Thymus (tissue), 11 donors: ENCODE measurements at regions not wholly inside any gene's neighbourhood (a gene's known extent, or its start where the extent isn't known, plus 50 kb on each side); places are given as distances from the start of the nearest gene placed in this dataset.
"Not testable (repeated sequence)": the region's sequence is repeated elsewhere in the genome, so short reads cannot be mapped to it uniquely, and the experiment has no call there.

ENCODE experiments used
- DNase-seq, 9 donors: peaks; one replicate each; pipeline ENCODE4 v3.0.0-alpha.2; 2013; ENCODE audit warnings: low spot score in 9 of 9, low read depth in 6 of 9, missing footprints in 1 of 9
- H3K27ac ChIP-seq, 2 donors: one replicate each; pipeline ENCODE4 v1.5.1; 2013; ENCODE audit warnings: control low read depth in 1 of 2, low read depth in 1 of 2, low read length in 1 of 2, mild to moderate bottlenecking in 1 of 2, moderate library complexity in 1 of 2
- H3K27me3 ChIP-seq, 2 donors: one replicate each; pipeline ENCODE4 v1.5.1; 2013; ENCODE audit warnings: low read length in 1 of 2; ENCODE audit not compliant: control insufficient read depth in 2 of 2, insufficient read depth in 1 of 2
- H3K36me3 ChIP-seq, 2 donors: one replicate each; pipeline ENCODE4 v1.5.1; 2013; ENCODE audit warnings: low read length in 1 of 2, mild to moderate bottlenecking in 1 of 2, moderate library complexity in 1 of 2; ENCODE audit not compliant: control insufficient read depth in 2 of 2, insufficient read depth in 2 of 2
- H3K4me1 ChIP-seq, 2 donors: one replicate each; pipeline ENCODE4 v1.5.1; 2013; ENCODE audit warnings: low read length in 2 of 2; ENCODE audit not compliant: control insufficient read depth in 2 of 2, insufficient read depth in 2 of 2
- H3K4me3 ChIP-seq, 2 donors: one replicate each; pipeline ENCODE4 v1.5.1; 2013; ENCODE audit warnings: low read length in 2 of 2, control low read depth in 1 of 2, mild to moderate bottlenecking in 1 of 2
- H3K9me3 ChIP-seq, 2 donors: one replicate each; pipeline ENCODE4 v1.5.1; 2013; ENCODE audit warnings: low read length in 1 of 2, mild to moderate bottlenecking in 1 of 2; ENCODE audit not compliant: control insufficient read depth in 2 of 2, insufficient read depth in 1 of 2
- WGBS: extraction: QIAGEN DNeasy Blood & Tissue Kit; methylation state at CpG from one replicate; pipeline ENCODE4 v1.1.7; 2013; 5-methylcytosine and 5-hydroxymethylcytosine counted together
- donor health status: healthy.

GRCh38 chr16:16607401-16608082 lies 228.6 kb downstream of the NPIPA7 start:
- not testable (repeated sequence) for H3K36me3 ChIP-seq, H3K27ac ChIP-seq, H3K9me3 ChIP-seq, H3K4me3 ChIP-seq, H3K27me3 ChIP-seq, DNase-seq, H3K4me1 ChIP-seq
- WGBS, result 65% methylated on average over 4 of the region's 8 CpGs

- not testable (repeated sequence) for H3K27ac ChIP-seq, H3K27me3 ChIP-seq, DNase-seq, H3K4me3 ChIP-seq, H3K36me3 ChIP-seq, H3K9me3 ChIP-seq, H3K4me1 ChIP-seq
- 76% methylated on average over 6 of the region's 6 CpGs for WGBS
These were observed 230.7 kb downstream of the NPIPA7 start for GRCh38 chr16:16609627-16610026.

GRCh38 chr16:16610389-16610967 lies 231.5 kb downstream of the NPIPA7 start:
- H3K4me3 ChIP-seq, DNase-seq, H3K4me1 ChIP-seq, H3K27ac ChIP-seq, H3K36me3 ChIP-seq, H3K9me3 ChIP-seq, H3K27me3 ChIP-seq: not testable (repeated sequence)
- WGBS, result 83% methylated on average over 7 of the region's 10 CpGs

- not testable (repeated sequence) for H3K4me1 ChIP-seq, H3K9me3 ChIP-seq, H3K36me3 ChIP-seq, DNase-seq, H3K27ac ChIP-seq, H3K4me3 ChIP-seq, H3K27me3 ChIP-seq
- 44% methylated on average over 2 of the region's 4 CpGs for WGBS
These were observed 234.3 kb downstream of the NPIPA7 start for GRCh38 chr16:16613212-16613611.

GRCh38 chr16:16614484-16614883 lies 235.5 kb downstream of the NPIPA7 start:
- not testable (repeated sequence) for H3K36me3 ChIP-seq, H3K27me3 ChIP-seq, H3K9me3 ChIP-seq, H3K4me3 ChIP-seq, DNase-seq, H3K4me1 ChIP-seq, H3K27ac ChIP-seq
- WGBS, result 85% methylated on average over 6 of the region's 6 CpGs

- H3K36me3 ChIP-seq, DNase-seq, H3K9me3 ChIP-seq, H3K27ac ChIP-seq, H3K4me3 ChIP-seq, H3K4me1 ChIP-seq, H3K27me3 ChIP-seq: not testable (repeated sequence)
- 99% methylated on average over 33 of the region's 33 CpGs for WGBS
These were observed 240.1 kb downstream of the NPIPA7 start for GRCh38 chr16:16618963-16619465.

GRCh38 chr16:16624367-16624766 lies 245.4 kb downstream of the NPIPA7 start:
- H3K36me3 ChIP-seq, H3K4me3 ChIP-seq, H3K4me1 ChIP-seq, H3K9me3 ChIP-seq, H3K27ac ChIP-seq, DNase-seq, H3K27me3 ChIP-seq: not testable (repeated sequence)
- 90% methylated on average over 1 of the region's 3 CpGs for WGBS

- H3K36me3 ChIP-seq, H3K27me3 ChIP-seq, H3K27ac ChIP-seq, DNase-seq, H3K4me1 ChIP-seq, H3K4me3 ChIP-seq, H3K9me3 ChIP-seq: not testable (repeated sequence)
- WGBS, result 95% methylated on average over 1 of the region's 2 CpGs
These were observed 246.2 kb downstream of the NPIPA7 start for GRCh38 chr16:16625140-16625539.

GRCh38 chr16:16627865-16628264 lies 248.9 kb downstream of the NPIPA7 start:
- H3K4me3 ChIP-seq, H3K36me3 ChIP-seq, DNase-seq, H3K27ac ChIP-seq, H3K4me1 ChIP-seq, H3K9me3 ChIP-seq, H3K27me3 ChIP-seq: not testable (repeated sequence)
- WGBS, result 95% methylated on average over 6 of the region's 6 CpGs
